ENCODE measurements at regions not wholly inside any gene's neighbourhood (a gene's known extent, or its start where the extent isn't known, plus 50 kb on each side); places are given as distances from the start of the nearest gene placed in this dataset.

DNA sequence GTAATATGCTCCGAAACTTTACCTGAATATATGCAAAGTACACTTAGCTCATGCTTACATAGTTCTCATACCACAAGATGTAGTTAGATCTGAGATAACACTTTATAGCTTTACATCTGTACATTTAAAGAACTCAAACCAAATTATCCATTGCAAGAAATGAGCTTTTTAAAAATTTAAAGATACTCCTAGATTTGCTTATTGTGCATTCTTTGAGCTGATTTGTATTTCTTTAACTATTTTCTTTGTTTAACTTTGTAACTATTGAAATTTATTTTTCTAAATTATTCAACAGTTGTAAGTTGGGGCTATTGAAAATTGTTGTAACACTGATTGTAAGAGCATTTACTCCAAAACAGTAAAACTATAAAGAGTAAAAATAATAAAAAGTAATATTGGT lies 340.2 kb upstream of the NOVA1 start:
- intact Hi-C loops (cut with micrococcal nuclease): no loop called here
- Histone ChIP-seq H3K56ac (ENCODE audit: extremely low read depth, insufficient read depth, low read length) (no peak overlapping the region), H2BK5ac (ENCODE audit: low read depth, low read length, poor library complexity, severe bottlenecking) (no peak overlapping the region), H4K20me1 (ENCODE audit: insufficient read depth, low read length) (no peaks in the 10 kb centered on the region), H3K4me1 (ENCODE audit: control insufficient read depth, insufficient read depth, low read length) (no peaks in the 10 kb centered on the region), H3K4me3 (ENCODE audit: insufficient read depth, low read depth, low read length) (no peak overlapping the region), H3K4me2 (ENCODE audit: low read depth, low read length) (no peak overlapping the region), H3K79me1 (ENCODE audit: low read depth in 1 of 2, low read length in 2 of 2) (no peaks in the 10 kb centered on the region), H4K5ac (ENCODE audit: low read depth, low read length) (no peak overlapping the region), H3K36me3 (ENCODE audit: control insufficient read depth, insufficient read depth, low read length) (no peaks in the 10 kb centered on the region), H3K23ac (ENCODE audit: low read depth, low read length) (no peak overlapping the region), H3K9me1 (ENCODE audit: insufficient read depth, low read length) (no peaks in the 10 kb centered on the region), H3K27me3 (ENCODE audit: control insufficient read depth, insufficient read depth, low read length) (no peaks in the 10 kb centered on the region), H3K14ac (replicated peaks; ENCODE audit: low read depth, low read length) (no peak overlapping the region), H3K9ac (ENCODE audit: low read depth, low read length) (no peak overlapping the region), H2AK5ac (ENCODE audit: low read depth, low read length) (no peak overlapping the region), H2AFZ (replicated peaks; ENCODE audit: low read length, poor library complexity) (no peak overlapping the region), H4K91ac (ENCODE audit: insufficient read depth, low read depth, low read length) (no peak overlapping the region), H2BK120ac (ENCODE audit: low read depth, low read length) (no peak overlapping the region), H4K8ac (ENCODE audit: low read depth in 2 of 2, low read length in 2 of 2) (no peak overlapping the region), H2BK20ac (ENCODE audit: low read depth, low read length) (no peak overlapping the region), H2AK9ac (replicated peaks; ENCODE audit: low read depth, low read length, poor library complexity) (no peak overlapping the region), H3K9me3 (ENCODE audit: control insufficient read depth, insufficient read depth, low read length) (no peaks in the 10 kb centered on the region), H3K27ac (ENCODE audit: insufficient read depth, low read length) (no peak overlapping the region), H2BK15ac (ENCODE audit: low read depth, low read length) (no peak overlapping the region), H3K4ac (ENCODE audit: low read depth, low read length) (no peak overlapping the region), H3K18ac (ENCODE audit: low read depth, low read length) (no peak overlapping the region)
- in situ Hi-C loops (cut with MboI; ENCODE audit: low sequenced_read_pairs): no loop called here
- DNase-seq: no peak
- no TSS peak for BruUV-seq (replicated peaks)
- TF ChIP-seq, protein P1, sequence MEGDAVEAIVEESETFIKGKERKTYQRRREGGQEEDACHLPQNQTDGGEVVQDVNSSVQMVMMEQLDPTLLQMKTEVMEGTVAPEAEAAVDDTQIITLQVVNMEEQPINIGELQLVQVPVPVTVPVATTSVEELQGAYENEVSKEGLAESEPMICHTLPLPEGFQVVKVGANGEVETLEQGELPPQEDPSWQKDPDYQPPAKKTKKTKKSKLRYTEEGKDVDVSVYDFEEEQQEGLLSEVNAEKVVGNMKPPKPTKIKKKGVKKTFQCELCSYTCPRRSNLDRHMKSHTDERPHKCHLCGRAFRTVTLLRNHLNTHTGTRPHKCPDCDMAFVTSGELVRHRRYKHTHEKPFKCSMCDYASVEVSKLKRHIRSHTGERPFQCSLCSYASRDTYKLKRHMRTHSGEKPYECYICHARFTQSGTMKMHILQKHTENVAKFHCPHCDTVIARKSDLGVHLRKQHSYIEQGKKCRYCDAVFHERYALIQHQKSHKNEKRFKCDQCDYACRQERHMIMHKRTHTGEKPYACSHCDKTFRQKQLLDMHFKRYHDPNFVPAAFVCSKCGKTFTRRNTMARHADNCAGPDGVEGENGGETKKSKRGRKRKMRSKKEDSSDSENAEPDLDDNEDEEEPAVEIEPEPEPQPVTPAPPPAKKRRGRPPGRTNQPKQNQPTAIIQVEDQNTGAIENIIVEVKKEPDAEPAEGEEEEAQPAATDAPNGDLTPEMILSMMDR (conservative IDR thresholded peaks at IDR 0.05; ENCODE audit: low read depth, low read length): no peak
- no peak for TF ChIP-seq RCOR1 (IDR thresholded peaks at IDR 0.05; ENCODE audit: insufficient replicate concordance, low read length)
- no peak for TF ChIP-seq POLR2A (IDR thresholded peaks at IDR 0.05; ENCODE audit: low read depth, low read length)
- TF ChIP-seq CHD1 (IDR thresholded peaks at IDR 0.05; ENCODE audit: low read depth, low read length): no peak
- TF ChIP-seq, protein P2, sequence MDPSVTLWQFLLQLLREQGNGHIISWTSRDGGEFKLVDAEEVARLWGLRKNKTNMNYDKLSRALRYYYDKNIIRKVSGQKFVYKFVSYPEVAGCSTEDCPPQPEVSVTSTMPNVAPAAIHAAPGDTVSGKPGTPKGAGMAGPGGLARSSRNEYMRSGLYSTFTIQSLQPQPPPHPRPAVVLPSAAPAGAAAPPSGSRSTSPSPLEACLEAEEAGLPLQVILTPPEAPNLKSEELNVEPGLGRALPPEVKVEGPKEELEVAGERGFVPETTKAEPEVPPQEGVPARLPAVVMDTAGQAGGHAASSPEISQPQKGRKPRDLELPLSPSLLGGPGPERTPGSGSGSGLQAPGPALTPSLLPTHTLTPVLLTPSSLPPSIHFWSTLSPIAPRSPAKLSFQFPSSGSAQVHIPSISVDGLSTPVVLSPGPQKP (IDR thresholded peaks at IDR 0.05; ENCODE audit: borderline replicate concordance, low read depth, low read length): no peak
- TF ChIP-seq SMC3 (IDR thresholded peaks at IDR 0.05; ENCODE audit: low read depth, low read length): no peak
- WGBS, 2 experiments (ENCODE audit: extremely low coverage in 2 of 2, insufficient read length in 1 of 2): no CpG with 5 or more reads among the region's 1 CpG
- no peak for ATAC-seq (ENCODE audit: low read depth)
- ChIA-PET CTCF (interaction anchor here (0.6 kb wide), 1 partner anchor 689 kb away, joined by 9 read pairs; no protein-coding TSS in a partner anchor), POLR2A (ENCODE audit: unreplicated experiment) (no interaction called here)
- dilution Hi-C loops (cut with HindIII; ENCODE audit: low sequenced_read_pairs, unreplicated experiment): no loop called here

Data from IMR-90 (cell line).